Body of pancreas (tissue), 4 donors: ENCODE measurements at regions not wholly inside any gene's neighbourhood (a gene's known extent, or its start where the extent isn't known, plus 50 kb on each side); places are given as distances from the start of the nearest gene placed in this dataset. TPM values are rescaled to one million over a fixed set of nuclear protein-coding genes. Genes with fewer than 3 reads are reported as not detected.
A peak's percentile ranks its signal among the peaks of the same experiment; 100 is the strongest.

Experiments
- ATAC-seq: fragments of 150-250 bp; one replicate; pipeline ENCODE4 v1.9.1; 2016
- DNase-seq, 4 donors: peaks; one replicate each; pipeline ENCODE4 v3.0.0-alpha.2; 2019
- H3K27ac ChIP-seq, 4 donors: fragments of 200-600 bp; sonication (generic); 1 replicate in 3 of 4; 2 replicates in 1 of 4; pipeline versions ENCODE4 v1.5.1 to v1.6.1; 2016 to 2019; ENCODE audit warnings: mild to moderate bottlenecking in 1 of 4, mixed read lengths in 1 of 4, moderate library complexity in 1 of 4
- H3K27me3 ChIP-seq, 2 donors: fragments of 200-600 bp; sonication (generic); one replicate each; pipeline ENCODE4 v1.6.0; 2016; ENCODE audit warnings: mild to moderate bottlenecking in 1 of 2
- H3K36me3 ChIP-seq, 2 donors: fragments of 200-600 bp; sonication (generic); replicated peaks in 1 of 2; 2 replicates each; pipeline ENCODE4 v1.5.1; 2016; ENCODE audit warnings: low read depth in 2 of 2; ENCODE audit not compliant: insufficient read depth in 1 of 2
- H3K4me1 ChIP-seq: fragments of 200-600 bp; sonication (generic); one replicate; pipeline ENCODE4 v1.6.0; 2016
- H3K4me3 ChIP-seq, 2 donors: fragments of 200-600 bp; sonication (generic); 1 replicate in 1 of 2; 2 replicates in 1 of 2; pipeline ENCODE4 v1.5.1; 2016 to 2019
- H3K9me3 ChIP-seq, 3 donors: fragments of 200-600 bp; sonication (generic); 1 replicate in 2 of 3; 2 replicates in 1 of 3; pipeline ENCODE4 v1.5.1; 2016
- POLR2A ChIP-seq, 3 donors: fragments of 450-650 bp; IDR thresholded peaks; one replicate each; pipeline ENCODE4 v1.6.1; 2016; ENCODE audit warnings: antibody characterized with exemption in 3 of 3, mild to moderate bottlenecking in 2 of 3
- whole genome bisulfite sequencing, 2 donors: methylation state at CpG; one replicate each; pipeline ENCODE4 v1.1.5; 2017; 5-methylcytosine and 5-hydroxymethylcytosine counted together
- intact Hi-C: fragments of 100-400 bp; cut with DNase I; formaldehyde crosslinking; loops from one replicate; pipeline ENCODE4 v1.15.1; 2023
- small RNA-seq: library from RNA; depleted of rRNA; stranded (forward); fragments of <200 nt; gene quantifications from one replicate; pipeline ENCODE3, GENCODE V24; 2016
- TF ChIP-seq, protein P1 (sequence below), 7 experiments: fragments of 450-650 bp in 4 of 7; fragments of 200-600 bp in 3 of 7; sonication (generic) in 3 of 7; IDR thresholded peaks; one replicate each; pipeline ENCODE4 v1.5.1; 2016 to 2019; ENCODE audit warnings: antibody characterized with exemption in 7 of 7

- no peak overlapping the region for H3K4me3 ChIP-seq
- no peak overlapping the region for H3K27ac ChIP-seq
- H3K27me3 ChIP-seq = no peaks in the 10 kb centered on the region
- peaks cover 10% of the 10 kb centered on the region for H3K4me1 ChIP-seq
- WGBS, 2 donors = 67% methylated on average over 13 of the region's 13 CpGs
- TF ChIP-seq, protein P1, sequence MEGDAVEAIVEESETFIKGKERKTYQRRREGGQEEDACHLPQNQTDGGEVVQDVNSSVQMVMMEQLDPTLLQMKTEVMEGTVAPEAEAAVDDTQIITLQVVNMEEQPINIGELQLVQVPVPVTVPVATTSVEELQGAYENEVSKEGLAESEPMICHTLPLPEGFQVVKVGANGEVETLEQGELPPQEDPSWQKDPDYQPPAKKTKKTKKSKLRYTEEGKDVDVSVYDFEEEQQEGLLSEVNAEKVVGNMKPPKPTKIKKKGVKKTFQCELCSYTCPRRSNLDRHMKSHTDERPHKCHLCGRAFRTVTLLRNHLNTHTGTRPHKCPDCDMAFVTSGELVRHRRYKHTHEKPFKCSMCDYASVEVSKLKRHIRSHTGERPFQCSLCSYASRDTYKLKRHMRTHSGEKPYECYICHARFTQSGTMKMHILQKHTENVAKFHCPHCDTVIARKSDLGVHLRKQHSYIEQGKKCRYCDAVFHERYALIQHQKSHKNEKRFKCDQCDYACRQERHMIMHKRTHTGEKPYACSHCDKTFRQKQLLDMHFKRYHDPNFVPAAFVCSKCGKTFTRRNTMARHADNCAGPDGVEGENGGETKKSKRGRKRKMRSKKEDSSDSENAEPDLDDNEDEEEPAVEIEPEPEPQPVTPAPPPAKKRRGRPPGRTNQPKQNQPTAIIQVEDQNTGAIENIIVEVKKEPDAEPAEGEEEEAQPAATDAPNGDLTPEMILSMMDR (IDR thresholded peaks at IDR 0.05) = no peak
- no peak for TF ChIP-seq POLR2A (IDR thresholded peaks at IDR 0.05)
- no peaks in the 10 kb centered on the region for H3K36me3 ChIP-seq
- peaks cover 0 to under 1% (median 0%) of the 10 kb centered on the region in 3 donors for H3K9me3 ChIP-seq
- intact Hi-C loops = no loop called here
- DNase-seq (peak in 3 of 4 donors; percentile 23 to 55 (median 53)), ATAC-seq (no peak)
Observed at GRCh38 chr13:80399340-80400163, 58.6 kb upstream of the SPRY2 start.

Small RNAs in the stretch of these regions (small RNA-seq; reads per million reads assigned to genes)
- gene HIGD1AP2 (not detected), gene RNU6-67P (not detected), gene RNU6-77P (not detected)
